HepG2 (cell line): ENCODE measurements at regions not wholly inside any gene's neighbourhood (a gene's known extent, or its start where the extent isn't known, plus 50 kb on each side); places are given as distances from the start of the nearest gene placed in this dataset.

Experiments
- ATAC-seq: fragments of 200-7000 bp; cut with Tn5 transposase; 3 replicates; pipeline ENCODE4 v1.9.1; 2020; ENCODE audit warnings: mild to moderate bottlenecking, moderate library complexity
- BruUV-seq: library from RNA; stranded (reverse); fragments of 400-500 nt; replicated peaks from 2 replicates; lab custom pipeline; 2021; lab: Mats Ljungman, UMichigan
- CTCF ChIA-PET: fragments of 300-600 bp; formaldehyde crosslinking; extraction: SDS; loops from one replicate; lab custom pipeline; 2021; ENCODE audit warnings: low total read pairs, inconsistent platforms, low intra/inter-chr PET ratio; lab: Yijun Ruan, JAX
- POLR2A ChIA-PET: fragments of 350-600 bp; sonication (Branson Sonifier 250); formaldehyde crosslinking; loops from one replicate; lab custom pipeline; 2020; ENCODE audit warnings: antibody characterized with exemption, inconsistent platforms; lab: Yijun Ruan, JAX
- DNase-seq: peaks from one replicate; pipeline ENCODE4 v3.0.0-alpha.2; 2015; ENCODE audit warnings: low spot score
- FAIRE-seq: peaks from 3 replicates; lab custom pipeline; 2011; peaks lifted over from hg19 to GRCh38; lab: Jason Lieb, UNC
- H2AFZ ChIP-seq: one replicate; pipeline ENCODE4 v1.6.1; 2011; ENCODE audit warnings: low read length, inconsistent platforms
- H3K27ac ChIP-seq: fragments of 300-600 bp; 3 replicates; pipeline ENCODE4 v1.8.0; 2011; ENCODE audit warnings: mixed run types, mild to moderate bottlenecking, mixed read lengths, low read length, inconsistent platforms; ENCODE audit not compliant: insufficient read depth; ENCODE audit errors: extremely low read length
- H3K27me3 ChIP-seq, 2 experiments: fragments of 200-600 bp in 1 of 2; 2 replicates in 1 of 2; 3 replicates in 1 of 2; pipeline versions ENCODE4 v1.6.0 to v1.8.0; 2011; ENCODE audit warnings: low read length in 2 of 2, mild to moderate bottlenecking in 2 of 2, moderate library complexity in 2 of 2, inconsistent platforms in 1 of 2; ENCODE audit not compliant: insufficient read depth in 2 of 2, control insufficient read depth in 1 of 2
- H3K36me3 ChIP-seq, 2 experiments: fragments of 200-600 bp in 1 of 2; replicated peaks in 1 of 2; 2 replicates in 1 of 2; 3 replicates in 1 of 2; pipeline versions ENCODE4 v1.5.1 to v1.8.0; 2011; ENCODE audit warnings: low read length in 2 of 2, inconsistent platforms in 1 of 2; ENCODE audit not compliant: insufficient read depth in 2 of 2, control insufficient read depth in 1 of 2
- H3K4me1 ChIP-seq: 2 replicates; pipeline ENCODE4 v1.5.1; 2012; ENCODE audit warnings: low read length, inconsistent platforms; ENCODE audit not compliant: insufficient read depth
- H3K4me2 ChIP-seq: 2 replicates; pipeline ENCODE4 v1.6.0; 2011; ENCODE audit warnings: low read depth, low read length, inconsistent platforms
- H3K4me3 ChIP-seq, 3 experiments: fragments of 200-600 bp in 1 of 3; sonication (generic), shearing (Covaris generic) in 1 of 3; replicated peaks in 1 of 3; 2 replicates each; pipeline ENCODE4 v1.5.1; 2011 to 2016; ENCODE audit warnings: low read length in 3 of 3, inconsistent platforms in 2 of 3, low read depth in 2 of 3, mild to moderate bottlenecking in 2 of 3, control low read depth in 1 of 3, mixed read lengths in 1 of 3; ENCODE audit not compliant: insufficient read depth in 1 of 3
- H3K79me2 ChIP-seq: one replicate; pipeline ENCODE4 v1.6.1; 2011; ENCODE audit warnings: low read length, inconsistent platforms; ENCODE audit not compliant: insufficient read depth
- H3K9ac ChIP-seq: 2 replicates; pipeline ENCODE4 v1.6.0; 2011; ENCODE audit warnings: mild to moderate bottlenecking, low read depth, low read length, inconsistent platforms; ENCODE audit not compliant: insufficient read depth
- H3K9me3 ChIP-seq: 2 replicates; pipeline ENCODE4 v1.5.1; 2012; ENCODE audit warnings: mild to moderate bottlenecking, low read length
- H4K20me1 ChIP-seq: 2 replicates; pipeline ENCODE4 v1.6.0; 2011; ENCODE audit warnings: inconsistent platforms, mild to moderate bottlenecking, low read length, moderate library complexity; ENCODE audit not compliant: insufficient read depth
- CREB1 ChIP-seq, 2 experiments: fragments of 450-650 bp in 1 of 2; IDR thresholded peaks; 2 replicates each; pipeline ENCODE4 v1.6.1; 2016 to 2017; ENCODE audit warnings: control low read depth in 1 of 2, mild to moderate bottlenecking in 1 of 2, missing compliant biosample characterization in 1 of 2, missing genetic modification characterization in 1 of 2
- MAFG ChIP-seq: sonication (generic); formaldehyde crosslinking; IDR thresholded peaks from 2 replicates; pipeline ENCODE4 v1.5.1; 2020; ENCODE audit warnings: mild to moderate bottlenecking, missing genetic modification reagents
- MAFK ChIP-seq, 2 experiments: IDR thresholded peaks in 1 of 2; conservative IDR thresholded peaks in 1 of 2; 2 replicates each; pipeline ENCODE4 v1.6.1; 2011; ENCODE audit warnings: improper control_type of control experiment in 2 of 2, low read length in 2 of 2
- NFE2L2 ChIP-seq: fragments of 150-350 bp; IDR thresholded peaks from 2 replicates; pipeline ENCODE4 v1.6.1; 2014; ENCODE audit warnings: low read length
- REST ChIP-seq, 2 experiments: IDR thresholded peaks; 2 replicates each; pipeline ENCODE4 v1.6.1; 2011 to 2012; ENCODE audit warnings: low read length in 2 of 2, borderline replicate concordance in 1 of 2, low read depth in 1 of 2, mild to moderate bottlenecking in 1 of 2, moderate library complexity in 1 of 2
- SRSF1 ChIP-seq: fragments of 200-400 bp; formaldehyde crosslinking; optimal IDR thresholded peaks from 2 replicates; pipeline ENCODE3; 2017; ENCODE audit warnings: mild to moderate bottlenecking, low read depth, low read length, moderate library complexity
- TBP ChIP-seq: sonication (generic); formaldehyde crosslinking; IDR thresholded peaks from 2 replicates; pipeline ENCODE4 v1.5.0; 2020; ENCODE audit warnings: missing genetic modification reagents
- ZNF24 ChIP-seq: fragments of 450-650 bp; IDR thresholded peaks from 2 replicates; pipeline ENCODE4 v1.6.1; 2017; ENCODE audit warnings: antibody characterized with exemption, mild to moderate bottlenecking
- ZNF792 ChIP-seq: IDR thresholded peaks from 2 replicates; pipeline ENCODE4 v1.6.1; 2016
- WGBS: methylation state at CpG from one replicate; pipeline ENCODE4 v1.1.6; 2017; ENCODE audit warnings: low lambda C conversion rate; 5-methylcytosine and 5-hydroxymethylcytosine counted together
- in situ Hi-C: cut with HindIII; loops from 2 replicates; pipeline ENCODE4 v1.10.0; 2017; ENCODE audit warnings: low pct_unique_long_range_greater_than_20kb; ENCODE audit not compliant: extremely low pct_ligation_motif_present
- intact Hi-C: fragments of 100-400 bp; cut with micrococcal nuclease; formaldehyde crosslinking; loops from one replicate; pipeline ENCODE4 v1.10.0; 2022; ENCODE audit not compliant: unreplicated experiment

GRCh38 chr13:22173610-22174009 is 502.7 kb downstream of the FGF9 start:
- H3K4me2 ChIP-seq: no peak overlapping the region
- H2AFZ ChIP-seq: no peak overlapping the region
- no peaks in the 10 kb centered on the region for H3K4me1 ChIP-seq
- no peak overlapping the region for H3K4me3 ChIP-seq
- FAIRE-seq: no peak
- no TSS peak for BruUV-seq
- peak; percentile 39; the same call in 1 of the 2 replicates for TF ChIP-seq NFE2L2
- peak; percentile 34 for TF ChIP-seq CREB1 (IDR thresholded peaks at IDR 0.05)
- TF ChIP-seq CREB1 (CRISPR knock-in tag; IDR thresholded peaks at IDR 0.05): no peak
- no peak for TF ChIP-seq TBP (CRISPR knock-in tag)
- no peak for TF ChIP-seq SRSF1
- no peak for TF ChIP-seq MAFG (CRISPR knock-in tag)
- TF ChIP-seq MAFK (conservative IDR thresholded peaks at IDR 0.05 in 1 of 2, IDR thresholded peaks at IDR 0.05 in 1 of 2; ENCODE audit: low read length in 2 of 2): peak; percentile 13 to 22; a peak in 1 of 4 replicates
- 2% methylated on average over 2 of the region's 2 CpGs for WGBS
- in situ Hi-C loops: no loop called here
- no peaks in the 10 kb centered on the region for H3K9me3 ChIP-seq
- ATAC-seq: no peak
- H3K36me3 ChIP-seq: no peaks in the 10 kb centered on the region
- H3K79me2 ChIP-seq: no peaks in the 10 kb centered on the region
- no peaks in the 10 kb centered on the region for H4K20me1 ChIP-seq
- DNase-seq: no peak
- POLR2A ChIA-PET: no interaction called here
- CTCF ChIA-PET: no interaction called here
- H3K9ac ChIP-seq: no peak overlapping the region
- H3K27me3 ChIP-seq: no peaks in the 10 kb centered on the region
- intact Hi-C loops: no loop called here
- H3K27ac ChIP-seq: no peak overlapping the region

- no peak overlapping the region for H3K9ac ChIP-seq
- no peaks in the 10 kb centered on the region for H4K20me1 ChIP-seq
- no peak for TF ChIP-seq ZNF24
- no peak for TF ChIP-seq REST (IDR thresholded peaks at IDR 0.05; ENCODE audit: borderline replicate concordance in 1 of 2, low read depth in 1 of 2, low read length in 2 of 2)
- TF ChIP-seq ZNF792: no peak
- intact Hi-C loops: no loop called here
- ATAC-seq (no peak), DNase-seq (no peak), FAIRE-seq (no peak)
- H3K27ac ChIP-seq: no peak overlapping the region
- in situ Hi-C loops: no loop called here
- H3K4me2 ChIP-seq: no peak overlapping the region
- CTCF ChIA-PET: no interaction called here
- no peaks in the 10 kb centered on the region for H3K79me2 ChIP-seq
- POLR2A ChIA-PET: no interaction called here
- BruUV-seq: no TSS peak
- H3K36me3 ChIP-seq: no peaks in the 10 kb centered on the region
- no peak overlapping the region for H3K4me3 ChIP-seq
- no peaks in the 10 kb centered on the region for H3K4me1 ChIP-seq
- no peaks in the 10 kb centered on the region for H3K27me3 ChIP-seq
- H2AFZ ChIP-seq: no peak overlapping the region
- H3K9me3 ChIP-seq: no peaks in the 10 kb centered on the region
- 34% methylated on average over 8 of the region's 8 CpGs for WGBS
Observed at GRCh38 chr13:22175241-22175640, 504.4 kb downstream of the FGF9 start.
